CD4-positive, alpha-beta T cell (primary cell): ENCODE measurements at regions not wholly inside any gene's neighbourhood (a gene's known extent, or its start where the extent isn't known, plus 50 kb on each side); places are given as distances from the start of the nearest gene placed in this dataset.

Experiments
- ATAC-seq: fragments of 200-7000 bp; cut with Tn5 transposase; one replicate; pipeline ENCODE4 v1.10.0; 2022; ENCODE audit warnings: mild to moderate bottlenecking; ENCODE audit not compliant: poor library complexity
- CTCF ChIA-PET: fragments of 350-600 bp; sonication (Branson Sonifier 250); formaldehyde crosslinking; loops from one replicate; lab custom pipeline; 2021; ENCODE audit warnings: antibody characterized with exemption, inconsistent platforms; lab: Charles Lee
- POLR2A ChIA-PET: fragments of 350-600 bp; sonication (Branson Sonifier 250); formaldehyde crosslinking; loops from one replicate; lab custom pipeline; 2021; ENCODE audit warnings: antibody characterized with exemption, inconsistent platforms; lab: Charles Lee
- DNase-seq, 14 experiments: peaks; one replicate each; pipeline ENCODE4 v3.0.0-alpha.2; 2013 to 2020; ENCODE audit warnings: mixed read lengths in 2 of 14
- H3K27ac ChIP-seq, 2 donors: one replicate each; pipeline versions ENCODE4 v1.5.1 to v1.7.0; 2013; ENCODE audit warnings: low read length in 2 of 2, low read depth in 1 of 2, mild to moderate bottlenecking in 1 of 2
- H3K27me3 ChIP-seq, 2 experiments: 1 replicate in 1 of 2; 2 replicates in 1 of 2; pipeline versions ENCODE4 v1.6.1 to v1.7.0; 2013; ENCODE audit warnings: low read length in 2 of 2, control low read depth in 1 of 2, mild to moderate bottlenecking in 1 of 2, moderate library complexity in 1 of 2; ENCODE audit not compliant: insufficient read depth in 2 of 2, control insufficient read depth in 1 of 2
- H3K36me3 ChIP-seq: one replicate; pipeline ENCODE4 v1.6.1; 2013; ENCODE audit warnings: low read length, control low read depth; ENCODE audit not compliant: insufficient read depth
- H3K4me1 ChIP-seq: one replicate; pipeline ENCODE4 v1.6.1; 2013; ENCODE audit warnings: low read length, control low read depth; ENCODE audit not compliant: insufficient read depth
- H3K4me3 ChIP-seq: one replicate; pipeline ENCODE4 v1.5.1; 2013; ENCODE audit warnings: mild to moderate bottlenecking, low read length, moderate library complexity
- H3K9me3 ChIP-seq, 2 experiments: 1 replicate in 1 of 2; 2 replicates in 1 of 2; pipeline versions ENCODE4 v1.6.1 to v1.7.0; 2013; ENCODE audit warnings: low read length in 2 of 2, mild to moderate bottlenecking in 2 of 2, control low read depth in 1 of 2, moderate library complexity in 1 of 2; ENCODE audit not compliant: control insufficient read depth in 1 of 2, insufficient read depth in 1 of 2
- H3K27ac Mint-ChIP-seq: one replicate; pipeline ENCODE4 v1.8.0; 2020; ENCODE audit warnings: mixed read lengths
- H3K27me3 Mint-ChIP-seq: one replicate; pipeline ENCODE4 v1.8.0; 2021; ENCODE audit warnings: mixed read lengths
- H3K36me3 Mint-ChIP-seq: one replicate; pipeline ENCODE4 v1.8.0; 2021; ENCODE audit warnings: low read depth, mixed read lengths
- H3K4me1 Mint-ChIP-seq: one replicate; pipeline ENCODE4 v1.8.0; 2021; ENCODE audit warnings: low read depth, mixed read lengths
- H3K4me3 Mint-ChIP-seq: one replicate; pipeline ENCODE4 v1.8.0; 2020; ENCODE audit warnings: mild to moderate bottlenecking, mixed read lengths
- H3K9me3 Mint-ChIP-seq: one replicate; pipeline ENCODE4 v1.8.0; 2020; ENCODE audit warnings: mixed read lengths
- CTCF ChIP-seq: fragments of 200-600 bp; IDR thresholded peaks from one replicate; pipeline ENCODE4 v1.8.0; 2022; ENCODE audit warnings: antibody characterized with exemption, mild to moderate bottlenecking
- intact Hi-C, 2 experiments: fragments of 100-400 bp; cut with DNase I in 1 of 2; cut with micrococcal nuclease in 1 of 2; formaldehyde crosslinking; loops; one replicate each; pipeline versions ENCODE4 v1.15.1 to v1.9.0; 2023 to 2025; cut with DNase I, micrococcal nuclease

- Histone ChIP-seq H3K4me1 (no peaks in the 10 kb centered on the region), H3K36me3 (no peaks in the 10 kb centered on the region), H3K9me3 (peaks cover 0 to 27% of the 10 kb centered on the region in 2 experiments), H3K27ac (no peak overlapping the region), H3K4me3 (no peak overlapping the region), H3K27me3 (no peaks in the 10 kb centered on the region)
- Mint-ChIP-seq H3K4me3 (no peak overlapping the region), H3K9me3 (no peaks in the 10 kb centered on the region), H3K36me3 (no peaks in the 10 kb centered on the region), H3K27ac (no peak overlapping the region), H3K27me3 (no peaks in the 10 kb centered on the region), H3K4me1 (no peaks in the 10 kb centered on the region)
- ATAC-seq (no peak), DNase-seq (no peak)
- POLR2A ChIA-PET = no interaction called here
- intact Hi-C loops = no loop called here
- no peak for TF ChIP-seq CTCF
- CTCF ChIA-PET = no interaction called here
These were observed 247.1 kb upstream of the SALL3 start for GRCh38 chr18:78732273-78733210.

- Mint-ChIP-seq H3K9me3 (no peaks in the 10 kb centered on the region), H3K4me3 (no peak overlapping the region), H3K27ac (no peak overlapping the region), H3K27me3 (no peaks in the 10 kb centered on the region), H3K4me1 (no peaks in the 10 kb centered on the region), H3K36me3 (no peaks in the 10 kb centered on the region)
- ChIA-PET POLR2A (no interaction called here), CTCF (no interaction called here)
- Histone ChIP-seq H3K4me1 (no peaks in the 10 kb centered on the region), H3K27ac (no peak overlapping the region), H3K36me3 (no peaks in the 10 kb centered on the region), H3K27me3 (no peaks in the 10 kb centered on the region), H3K9me3 (peaks cover 0 to 29% of the 10 kb centered on the region in 2 experiments), H3K4me3 (no peak overlapping the region)
- no peak for ATAC-seq
- intact Hi-C loops = no loop called here
- TF ChIP-seq CTCF = no peak
- DNase-seq = no peak
These were observed 245.6 kb upstream of the SALL3 start for GRCh38 chr18:78733762-78734613.

DNA sequence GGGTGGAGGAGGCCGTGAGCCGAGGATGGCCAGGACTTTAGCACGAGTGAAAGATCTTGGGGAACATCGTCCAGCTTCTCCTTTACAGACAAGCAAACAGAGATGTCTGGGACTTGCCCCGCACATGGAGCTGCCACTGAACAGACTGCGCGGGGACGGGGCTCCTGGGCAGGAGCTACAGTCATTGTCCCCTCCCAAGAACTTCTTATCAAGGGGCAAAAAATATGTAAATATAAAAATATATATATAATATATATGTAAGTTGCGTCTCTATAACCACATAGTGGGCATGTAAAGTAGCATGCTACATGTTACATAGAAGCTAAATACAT is 245.0 kb upstream of the SALL3 start:
- no peaks in the 10 kb centered on the region for H3K36me3 Mint-ChIP-seq
- ATAC-seq (no peak), DNase-seq (no peak)
- no peaks in the 10 kb centered on the region for H3K27me3 Mint-ChIP-seq
- no peak overlapping the region for H3K4me3 ChIP-seq
- H3K4me3 Mint-ChIP-seq = no peak overlapping the region
- ChIA-PET POLR2A (no interaction called here), CTCF (no interaction called here)
- no peak overlapping the region for H3K27ac ChIP-seq
- intact Hi-C loops = no loop called here
- H3K4me1 Mint-ChIP-seq = no peaks in the 10 kb centered on the region
- no peaks in the 10 kb centered on the region for H3K27me3 ChIP-seq
- H3K9me3 Mint-ChIP-seq = no peaks in the 10 kb centered on the region
- H3K4me1 ChIP-seq = no peaks in the 10 kb centered on the region
- no peaks in the 10 kb centered on the region for H3K36me3 ChIP-seq
- no peak overlapping the region for H3K27ac Mint-ChIP-seq
- peaks cover 0 to 30% of the 10 kb centered on the region in 2 experiments for H3K9me3 ChIP-seq
- TF ChIP-seq CTCF = no peak
